GM20000 (cell line): ENCODE measurements at regions not wholly inside any gene's neighbourhood (a gene's known extent, or its start where the extent isn't known, plus 50 kb on each side); places are given as distances from the start of the nearest gene placed in this dataset.
"Not testable (repeated sequence)": the region's sequence is repeated elsewhere in the genome, so short reads cannot be mapped to it uniquely, and the experiment has no call there.

ENCODE experiments used
- DNase-seq: peaks from one replicate; pipeline ENCODE4 v3.0.0; 2012; ENCODE audit warnings: low spot score
- TF ChIP-seq, protein P1 (sequence below): IDR thresholded peaks from 2 replicates; pipeline ENCODE4 v1.5.1; 2012; ENCODE audit warnings: mild to moderate bottlenecking, control low read depth; ENCODE audit errors: extremely low read depth, missing control alignments

DNA sequence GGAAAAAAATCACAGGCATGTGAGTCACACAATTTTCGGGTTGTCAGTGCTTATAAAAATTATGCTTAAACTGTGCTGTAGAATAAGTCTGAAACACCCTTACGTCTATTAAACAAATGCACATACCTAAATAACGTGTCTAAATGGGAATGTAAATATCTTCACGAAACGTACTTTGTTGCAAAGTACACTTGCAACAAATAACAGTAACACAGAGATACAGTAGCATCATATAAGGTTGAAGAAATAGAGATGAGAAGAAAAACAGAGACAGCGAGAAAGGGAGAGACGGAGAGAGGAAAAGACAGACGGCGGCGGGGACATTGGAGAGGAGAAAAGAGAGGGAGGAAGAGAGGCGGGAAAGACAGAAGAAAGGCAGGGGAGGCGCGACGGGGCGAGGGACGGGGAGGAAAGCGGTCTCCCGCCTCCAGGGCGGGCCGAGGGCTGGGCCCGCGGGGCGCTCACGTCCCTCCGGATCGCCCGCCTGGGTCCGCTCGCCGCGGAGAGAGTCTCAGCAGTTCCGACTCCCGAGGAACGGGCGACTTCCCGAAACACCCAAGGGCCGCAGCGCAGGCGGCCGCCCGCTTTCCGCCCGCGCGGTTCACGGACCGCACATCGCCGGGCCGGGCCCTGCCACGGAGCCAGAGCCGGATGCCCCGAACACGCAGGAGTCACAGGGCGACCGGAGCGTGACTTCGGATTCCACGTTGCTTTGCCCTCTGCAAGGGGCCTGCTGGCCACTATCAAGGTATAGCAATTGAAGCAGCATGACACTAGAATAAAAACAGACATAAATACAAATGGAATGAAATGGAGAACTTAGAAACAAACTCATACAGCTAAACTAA lies 153.4 kb downstream of the LMLN start:
- TF ChIP-seq, protein P1, sequence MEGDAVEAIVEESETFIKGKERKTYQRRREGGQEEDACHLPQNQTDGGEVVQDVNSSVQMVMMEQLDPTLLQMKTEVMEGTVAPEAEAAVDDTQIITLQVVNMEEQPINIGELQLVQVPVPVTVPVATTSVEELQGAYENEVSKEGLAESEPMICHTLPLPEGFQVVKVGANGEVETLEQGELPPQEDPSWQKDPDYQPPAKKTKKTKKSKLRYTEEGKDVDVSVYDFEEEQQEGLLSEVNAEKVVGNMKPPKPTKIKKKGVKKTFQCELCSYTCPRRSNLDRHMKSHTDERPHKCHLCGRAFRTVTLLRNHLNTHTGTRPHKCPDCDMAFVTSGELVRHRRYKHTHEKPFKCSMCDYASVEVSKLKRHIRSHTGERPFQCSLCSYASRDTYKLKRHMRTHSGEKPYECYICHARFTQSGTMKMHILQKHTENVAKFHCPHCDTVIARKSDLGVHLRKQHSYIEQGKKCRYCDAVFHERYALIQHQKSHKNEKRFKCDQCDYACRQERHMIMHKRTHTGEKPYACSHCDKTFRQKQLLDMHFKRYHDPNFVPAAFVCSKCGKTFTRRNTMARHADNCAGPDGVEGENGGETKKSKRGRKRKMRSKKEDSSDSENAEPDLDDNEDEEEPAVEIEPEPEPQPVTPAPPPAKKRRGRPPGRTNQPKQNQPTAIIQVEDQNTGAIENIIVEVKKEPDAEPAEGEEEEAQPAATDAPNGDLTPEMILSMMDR = no peak
- peak; percentile 12 for DNase-seq

DNA sequence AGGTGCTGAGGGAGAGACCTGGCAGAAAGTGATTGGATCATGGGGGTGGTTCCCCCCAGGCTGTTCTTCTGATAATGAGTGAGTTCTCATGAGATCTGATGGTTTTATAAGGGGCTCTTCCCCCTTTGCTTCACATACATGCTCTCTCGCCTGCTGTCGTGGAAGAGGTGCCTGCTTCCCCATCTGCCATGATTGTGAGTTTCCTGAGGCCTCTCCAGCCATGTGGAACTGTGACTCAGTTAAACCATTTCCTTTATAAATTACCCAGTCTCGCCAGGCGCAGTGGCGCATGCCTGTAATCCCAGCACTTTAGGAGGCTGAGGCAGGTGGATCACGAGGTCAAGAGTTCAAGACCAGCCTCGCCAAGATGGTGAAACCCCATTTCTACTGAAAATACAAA lies 154.5 kb downstream of the LMLN start:
- not testable (repeated sequence) for DNase-seq

DNA sequence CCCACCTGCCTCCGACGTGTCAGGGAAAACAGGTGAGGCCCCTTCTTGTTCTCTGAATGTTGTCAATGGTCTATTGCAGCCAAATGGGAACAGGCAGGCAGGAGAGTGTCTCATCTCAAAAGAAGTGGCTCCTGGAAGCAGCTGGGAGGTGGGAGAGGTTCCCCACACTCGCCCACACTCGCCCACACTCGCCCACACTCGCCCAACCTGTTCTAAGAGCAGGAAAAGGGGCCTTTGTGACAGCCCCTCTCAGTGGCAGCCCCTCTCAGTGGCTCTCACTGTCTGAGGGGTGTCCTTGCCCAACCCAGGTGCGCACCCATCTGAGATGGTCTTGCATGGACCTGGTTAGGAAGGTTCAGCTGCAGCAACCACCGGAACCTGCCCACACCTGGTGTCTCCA lies 162.2 kb downstream of the LMLN start:
- not testable (repeated sequence) for DNase-seq

DNA sequence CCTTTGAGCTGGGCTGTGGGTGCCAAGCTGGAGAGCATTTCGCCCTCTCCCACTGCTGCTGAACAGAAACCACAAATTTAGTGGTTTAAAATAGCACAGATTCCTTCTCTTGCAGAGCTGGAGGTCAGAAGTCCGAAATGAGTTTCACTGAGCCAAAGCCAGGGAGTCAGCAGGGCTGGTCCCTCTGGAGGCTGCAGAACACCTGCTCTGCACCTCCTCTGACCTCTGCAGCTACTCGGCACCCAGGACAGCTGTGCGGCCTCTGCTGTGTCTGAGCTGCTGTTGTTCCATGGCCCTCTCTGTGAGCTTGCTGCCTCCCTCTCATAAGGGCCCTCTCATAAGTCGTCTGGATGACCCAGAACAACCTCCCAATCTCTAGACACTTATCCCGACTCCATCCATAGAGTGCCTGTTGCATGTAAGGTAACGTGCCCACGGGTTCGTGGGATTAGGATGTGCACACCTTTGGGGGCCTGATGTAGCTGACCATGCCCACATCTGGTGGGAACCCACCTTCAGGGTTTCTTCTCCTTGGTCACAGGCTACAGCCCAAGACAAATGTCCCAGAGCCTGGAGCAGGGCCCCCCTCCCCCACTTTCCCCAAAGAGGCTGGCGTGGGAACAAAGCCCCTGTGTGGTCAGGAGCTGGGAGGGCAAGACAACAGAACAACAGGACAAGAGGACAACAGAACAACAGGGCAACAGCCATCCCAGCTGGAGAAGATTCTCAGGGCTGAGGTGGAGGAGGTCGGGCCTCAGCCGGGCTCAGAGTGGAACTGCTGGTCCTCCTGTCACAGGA lies 177.2 kb downstream of the LMLN start:
- DNase-seq = not testable (repeated sequence)

DNA sequence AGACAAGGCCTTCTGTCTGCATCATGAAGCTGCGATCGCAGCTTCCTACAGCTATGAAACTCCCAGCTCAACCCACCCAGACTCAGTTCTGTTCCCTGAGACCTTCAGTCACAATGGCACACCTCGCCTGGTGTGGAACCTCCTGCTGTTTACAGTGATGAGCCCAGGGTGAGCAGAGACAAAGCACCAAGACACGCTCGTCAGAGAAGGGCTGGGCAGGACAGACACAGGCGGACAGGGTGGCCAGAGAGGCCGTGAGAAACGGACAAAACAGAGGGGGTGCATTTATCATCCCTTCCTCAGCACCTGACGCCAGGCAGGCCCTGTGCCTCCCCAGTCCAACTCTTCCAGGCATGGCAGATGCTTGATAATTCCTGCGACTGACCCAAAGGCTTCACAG lies 178.2 kb downstream of the LMLN start:
- DNase-seq = not testable (repeated sequence)

DNA sequence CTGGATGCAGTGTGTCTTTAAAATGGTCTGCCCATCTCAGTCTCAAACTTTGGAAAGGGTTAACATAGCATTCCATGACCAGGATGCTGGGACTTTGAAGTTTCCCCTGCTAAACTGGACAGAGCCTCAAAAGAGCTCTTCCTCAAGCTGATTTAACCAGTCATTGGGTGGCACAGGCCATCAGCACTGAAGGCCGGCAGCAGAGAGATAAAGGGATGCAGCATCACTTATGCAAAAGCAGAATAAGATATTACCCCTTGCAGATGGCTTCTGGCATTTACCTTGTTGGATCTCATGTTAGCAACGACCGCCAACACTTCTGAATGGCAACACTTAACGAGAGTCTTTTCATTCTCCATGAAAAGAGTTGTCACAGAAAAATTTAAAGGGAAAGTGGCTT lies 179.0 kb downstream of the LMLN start:
- not testable (repeated sequence) for DNase-seq

DNA sequence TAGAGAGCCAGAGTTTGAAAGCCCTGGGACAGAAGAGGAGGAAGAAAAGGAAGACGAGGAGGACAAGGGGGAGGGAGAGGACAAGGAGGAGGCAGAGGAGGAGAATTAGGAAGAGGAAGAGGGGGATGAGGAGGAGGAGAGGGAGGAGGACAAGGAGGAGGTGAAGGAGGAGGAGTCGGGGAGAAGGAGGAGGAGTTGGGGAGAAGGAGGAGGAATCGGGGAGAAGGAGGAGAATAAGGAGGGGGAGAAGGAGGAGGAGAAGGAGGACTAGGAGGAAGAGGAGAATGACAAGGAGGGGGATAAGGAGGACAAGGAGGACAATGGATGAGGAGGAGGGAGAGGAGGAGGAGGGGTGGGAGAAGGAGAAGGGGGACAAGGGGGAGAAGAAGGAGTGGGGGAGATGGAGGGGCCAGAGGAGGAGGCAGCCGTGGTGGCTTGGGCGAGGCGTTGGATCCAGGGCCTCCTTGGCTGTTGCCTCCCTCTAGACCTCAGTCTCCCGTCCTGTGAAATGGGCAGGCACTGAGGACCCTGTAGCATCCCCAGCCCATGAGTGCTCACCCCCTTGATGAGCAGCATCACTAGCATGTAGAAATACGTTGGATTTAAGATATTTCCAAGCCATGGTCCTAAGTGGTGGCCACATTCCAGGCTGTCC lies 179.6 kb downstream of the LMLN start:
- not testable (repeated sequence) for DNase-seq

DNA sequence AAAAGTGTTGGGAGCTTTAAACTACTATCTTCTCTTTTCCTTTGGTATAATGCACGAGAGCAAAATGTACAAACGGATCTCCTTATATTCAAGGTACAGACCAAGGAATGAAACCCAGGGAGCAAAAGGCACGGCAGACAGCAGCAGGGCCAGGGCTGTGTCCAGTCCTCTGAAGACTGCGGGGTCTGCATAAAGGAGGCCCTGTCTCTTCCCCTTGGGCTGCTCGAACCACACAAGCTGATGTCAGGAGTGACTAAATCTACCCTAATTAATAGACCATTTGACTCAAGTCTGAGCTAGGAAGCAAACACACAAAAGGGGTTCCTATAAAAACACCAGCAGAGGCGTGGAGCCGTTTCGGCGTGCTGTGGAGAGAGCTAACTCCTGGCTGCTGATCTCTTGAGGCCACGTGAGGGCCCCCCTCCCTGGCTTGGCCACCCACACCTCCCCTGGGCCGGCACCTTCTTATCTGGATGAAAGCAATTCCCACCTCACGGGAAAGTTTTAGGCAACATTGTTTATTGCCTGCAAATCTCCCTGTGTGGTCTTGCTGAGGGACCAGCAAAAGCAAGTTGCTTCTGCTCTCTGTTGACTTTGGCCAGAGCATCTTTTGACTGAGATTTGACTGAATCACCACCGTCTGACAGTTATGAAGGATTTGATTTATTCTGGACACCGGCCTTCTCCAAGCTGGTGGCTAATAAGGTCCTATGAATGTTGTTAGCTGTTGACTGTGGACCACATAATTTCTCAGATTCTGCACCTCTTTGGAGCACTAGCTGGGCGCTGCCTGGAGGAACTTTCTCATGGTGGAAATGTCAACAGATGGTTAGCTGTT lies 183.5 kb downstream of the LMLN start:
- not testable (repeated sequence) for DNase-seq

DNA sequence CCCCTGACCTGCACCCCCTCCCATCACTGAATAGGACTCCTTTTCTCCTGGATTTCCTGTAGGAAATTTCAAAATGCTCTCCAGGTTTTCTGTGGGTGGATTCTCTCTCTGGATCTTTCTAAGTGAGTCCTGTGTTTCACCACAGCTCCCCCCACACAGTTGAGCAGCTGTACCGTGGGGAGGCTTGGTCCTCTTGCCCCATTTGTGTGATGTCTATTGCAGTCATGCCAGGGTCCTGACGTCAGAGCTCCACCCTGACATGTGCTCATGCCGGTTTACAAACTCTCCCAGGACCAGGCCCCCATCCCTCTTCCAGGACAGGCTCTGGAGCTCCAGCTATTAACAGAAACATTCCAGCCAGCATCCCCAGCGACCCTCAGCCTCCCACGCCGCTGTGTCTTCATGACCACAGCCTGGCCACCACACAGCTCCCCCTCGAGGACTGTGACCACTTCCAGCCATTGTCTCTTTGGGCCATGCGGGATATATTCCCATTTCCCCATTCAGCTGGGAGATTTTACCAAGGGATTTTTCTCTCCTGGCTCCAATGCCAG lies 185.3 kb downstream of the LMLN start:
- DNase-seq = not testable (repeated sequence)

DNA sequence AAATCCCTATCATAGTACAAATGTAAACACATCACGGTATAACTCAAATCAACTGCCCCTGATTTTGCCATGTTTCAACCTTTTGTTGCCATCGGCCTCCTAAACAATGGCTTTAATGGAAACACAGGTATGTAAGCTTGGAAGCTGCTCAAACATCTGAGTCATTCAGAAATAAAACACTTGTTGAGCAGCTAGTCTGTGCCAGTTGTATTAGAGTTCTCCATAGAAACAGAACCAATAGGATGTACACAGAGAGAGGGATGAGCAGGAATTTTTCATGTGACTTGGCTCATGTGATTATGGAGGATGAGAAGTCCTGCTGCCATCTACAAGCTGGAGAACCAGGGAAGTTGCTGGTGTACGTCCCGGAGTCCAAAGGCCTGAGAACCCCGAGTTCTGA lies 186.1 kb downstream of the LMLN start:
- not testable (repeated sequence) for DNase-seq

DNA sequence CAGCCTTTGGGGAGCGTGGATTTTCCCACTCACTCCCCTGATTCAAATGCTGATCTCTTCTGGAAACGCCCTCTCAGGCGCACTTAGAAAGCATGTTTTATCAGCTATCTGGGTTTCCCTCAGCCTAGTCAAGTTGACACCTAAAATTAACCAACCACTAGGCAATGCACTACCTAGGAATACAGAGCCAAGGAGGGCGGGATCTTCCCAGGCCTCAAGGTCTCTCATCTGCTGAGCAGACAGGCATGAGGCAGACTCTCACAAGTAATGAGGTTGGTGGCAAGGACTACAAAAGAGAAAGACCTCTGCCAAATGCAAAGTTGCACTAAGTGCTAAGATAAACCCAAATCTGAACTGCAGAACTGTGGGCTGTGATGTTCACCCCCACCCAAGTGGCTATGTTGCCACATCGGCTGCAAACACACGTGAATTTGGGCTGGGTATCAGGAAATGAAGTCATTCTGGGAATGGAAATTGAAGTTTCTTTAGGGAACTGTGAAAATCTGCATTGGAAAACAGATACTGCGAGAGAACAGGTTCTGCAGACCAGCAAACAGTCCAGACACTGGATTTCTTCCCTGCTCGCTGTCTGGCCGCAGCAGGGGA lies 186.6 kb downstream of the LMLN start:
- DNase-seq = not testable (repeated sequence)

DNA sequence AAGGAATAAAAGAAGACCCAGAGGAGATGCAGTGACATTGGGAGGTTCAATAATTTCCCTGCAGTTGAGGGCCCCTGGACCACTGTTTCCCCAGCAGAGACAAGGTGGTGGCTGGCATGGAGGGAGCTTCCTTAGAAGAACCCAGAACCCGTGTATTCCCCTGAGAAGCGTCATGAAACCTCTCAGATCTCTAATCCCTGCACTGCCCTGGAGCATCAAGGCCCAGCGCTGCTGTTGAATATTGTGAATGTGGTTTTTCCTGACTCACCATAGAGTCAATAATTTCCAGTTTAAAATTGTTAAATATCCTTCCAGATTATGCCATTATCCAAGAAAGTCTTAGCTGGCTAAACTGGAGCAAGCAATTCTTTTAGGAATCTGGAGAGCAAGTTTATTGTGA lies 187.2 kb downstream of the LMLN start:
- DNase-seq = not testable (repeated sequence)

DNA sequence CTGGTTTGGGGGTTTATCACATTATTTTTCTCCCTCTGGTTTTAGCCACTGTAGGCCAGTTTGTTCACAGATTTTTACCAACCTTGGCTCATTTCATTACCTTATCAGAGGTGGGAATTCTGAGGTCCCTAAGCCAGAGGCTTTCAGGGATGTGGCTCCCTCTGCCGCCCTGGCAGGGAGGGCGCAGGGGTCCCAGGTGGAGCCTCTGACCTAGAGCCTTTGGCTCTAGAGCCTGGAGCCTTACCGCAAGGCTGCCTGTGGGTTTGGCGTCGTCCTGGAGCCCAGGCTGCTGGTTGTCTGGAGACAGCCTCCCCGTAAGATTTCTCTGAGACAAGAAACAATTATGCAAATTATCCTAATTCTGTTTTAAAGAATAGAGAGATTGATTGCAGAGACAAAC lies 188.0 kb downstream of the LMLN start:
- not testable (repeated sequence) for DNase-seq

DNA sequence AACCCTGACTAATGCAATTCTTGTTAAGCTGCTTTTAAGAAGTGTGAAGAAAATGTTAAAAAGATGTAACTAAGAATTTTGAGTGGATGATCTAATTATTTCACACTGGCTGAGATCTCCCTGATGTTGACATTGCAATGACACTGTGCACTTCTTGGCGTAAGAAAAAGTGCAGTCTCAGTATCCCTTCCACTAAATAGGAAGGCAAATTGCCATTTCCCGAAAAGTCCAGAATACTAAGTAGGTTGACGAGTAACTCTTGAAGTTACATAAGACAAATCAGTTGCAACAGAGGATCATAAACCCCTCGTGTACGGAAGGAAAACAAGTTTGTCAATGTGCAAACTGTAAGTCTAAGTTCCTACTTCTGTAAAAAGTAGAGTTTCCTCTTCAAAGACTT lies 189.9 kb downstream of the LMLN start:
- DNase-seq = not testable (repeated sequence)

DNA sequence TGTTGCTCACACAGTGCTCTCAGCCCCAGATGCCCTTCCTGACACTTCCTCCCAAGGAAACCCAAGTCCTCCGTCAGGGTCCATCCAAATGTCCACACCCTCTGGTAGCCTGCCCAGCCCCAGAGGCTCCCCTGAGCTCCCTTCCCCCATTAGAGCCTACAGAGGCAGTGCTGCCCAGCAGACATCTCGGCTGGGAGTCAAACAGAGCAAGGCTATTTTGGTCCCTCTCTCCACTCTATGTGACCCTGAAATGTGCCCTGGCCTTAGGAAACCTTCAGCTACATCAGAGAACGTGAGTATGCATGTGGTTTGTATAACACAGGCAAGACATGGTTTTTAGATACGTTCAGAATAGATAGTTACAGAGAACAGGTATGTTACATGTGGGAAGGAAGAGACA lies 191.8 kb downstream of the LMLN start:
- DNase-seq = not testable (repeated sequence)

DNA sequence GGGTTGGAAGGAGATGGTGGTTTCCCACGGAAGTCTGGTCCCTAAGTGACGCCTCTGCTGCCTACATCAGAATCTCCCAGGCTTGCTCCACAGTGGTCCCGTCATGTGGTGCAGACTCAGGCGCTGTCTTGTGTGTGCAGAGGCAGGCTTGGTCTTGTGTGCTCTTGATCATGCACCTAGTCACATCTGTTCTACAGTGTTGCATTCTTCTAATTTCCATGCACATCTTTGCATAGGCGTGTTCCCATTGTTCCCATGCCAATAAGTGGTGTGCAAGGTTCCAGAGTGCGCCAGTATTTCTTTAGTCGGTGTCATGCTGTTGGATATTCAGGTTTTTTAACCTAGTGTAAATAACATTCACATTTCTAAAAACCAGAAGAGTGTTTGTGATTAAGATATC lies 195.8 kb downstream of the LMLN start:
- DNase-seq = not testable (repeated sequence)

DNA sequence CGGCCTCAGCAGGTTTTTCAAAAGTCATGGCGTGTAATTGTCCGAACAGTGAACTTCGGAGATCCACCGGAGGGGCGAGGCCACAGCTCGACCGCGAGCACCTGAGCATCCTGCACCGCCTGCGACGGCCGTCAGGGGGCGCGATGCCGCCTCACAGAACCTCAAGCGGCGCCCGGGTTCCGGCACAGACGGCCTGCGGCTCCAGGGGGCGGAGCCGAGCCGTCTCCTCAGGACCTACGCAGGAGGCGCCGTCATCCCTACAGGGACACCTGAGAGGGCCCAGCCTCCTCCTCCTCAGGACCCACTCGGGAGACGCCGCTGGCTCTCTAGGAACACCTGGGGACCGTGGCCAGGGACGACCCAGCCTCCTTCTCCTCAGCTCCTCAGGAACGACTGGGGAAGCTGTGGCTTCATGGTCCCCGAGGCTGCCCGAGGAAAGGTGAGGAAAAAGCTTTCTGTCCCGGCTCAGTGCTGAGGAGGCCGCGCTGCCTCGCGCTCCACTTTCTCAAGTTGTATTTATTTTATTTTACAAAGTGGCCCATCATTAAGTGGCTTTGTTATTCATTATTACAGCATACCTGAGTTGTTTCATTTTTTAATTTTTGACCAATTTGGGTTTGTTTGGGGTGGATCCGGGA lies 197.3 kb downstream of the LMLN start:
- DNase-seq = not testable (repeated sequence)

DNA sequence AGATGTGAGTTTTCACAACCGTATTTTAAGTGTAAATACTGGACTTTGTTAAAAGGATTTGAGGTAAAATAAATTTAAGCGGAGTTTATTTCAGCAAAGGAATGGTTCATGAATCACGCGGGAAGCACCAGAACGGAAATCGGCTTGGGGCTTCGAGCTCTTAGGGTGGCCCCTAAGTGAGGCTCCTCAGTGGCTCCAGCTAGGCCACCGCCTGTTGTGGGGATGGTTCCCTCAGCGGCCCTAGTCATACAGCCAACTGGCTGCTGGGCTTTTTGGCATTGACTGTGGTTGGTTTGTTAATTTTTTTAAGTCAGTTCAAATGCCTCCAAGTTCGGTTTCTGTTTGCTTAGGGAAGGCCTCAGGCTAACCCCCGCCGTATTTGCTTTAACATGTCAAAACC lies 198.0 kb downstream of the LMLN start:
- DNase-seq = not testable (repeated sequence)
